GOT3 (cell line): ENCODE measurements at regions not wholly inside any gene's neighbourhood (a gene's known extent, or its start where the extent isn't known, plus 50 kb on each side); places are given as distances from the start of the nearest gene placed in this dataset.

Experiments used
- DNase-seq: peaks from one replicate; lab custom pipeline; 2025; ENCODE audit warnings: mixed read lengths; lab: John Stamatoyannopoulos, UW

DNA sequence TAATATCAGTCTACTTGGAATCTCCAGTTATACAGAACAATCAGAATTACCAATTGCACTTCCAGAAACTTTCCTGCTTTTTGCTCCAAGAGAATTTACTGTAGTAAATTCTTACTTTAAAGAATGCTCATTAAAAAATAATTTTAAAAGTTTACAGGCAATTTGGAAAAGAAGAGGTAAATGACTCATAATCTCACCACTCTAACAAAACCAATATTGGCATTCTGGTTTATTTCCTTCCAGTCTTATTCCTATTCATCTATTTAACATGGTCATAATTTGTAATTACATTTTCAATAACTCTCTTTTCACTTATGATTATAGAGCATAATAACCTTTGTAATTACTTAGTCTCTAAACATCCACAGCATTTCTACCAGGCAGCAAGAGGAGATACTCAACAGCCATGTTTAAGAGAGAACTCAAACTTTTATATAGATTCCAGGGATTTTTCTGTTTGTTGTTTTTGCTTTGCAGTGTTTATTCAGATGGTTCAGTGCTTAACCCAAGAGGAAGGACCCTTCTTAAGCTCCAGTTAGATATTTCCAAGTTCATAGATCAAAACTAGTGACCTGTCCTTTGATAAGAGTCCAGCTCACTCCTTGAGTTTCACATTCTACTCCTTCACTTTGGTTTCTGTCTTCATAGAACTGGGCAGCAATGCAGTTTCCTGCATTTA lies 464.7 kb downstream of the TXNL1 start:
- DNase-seq: no peak

DNA sequence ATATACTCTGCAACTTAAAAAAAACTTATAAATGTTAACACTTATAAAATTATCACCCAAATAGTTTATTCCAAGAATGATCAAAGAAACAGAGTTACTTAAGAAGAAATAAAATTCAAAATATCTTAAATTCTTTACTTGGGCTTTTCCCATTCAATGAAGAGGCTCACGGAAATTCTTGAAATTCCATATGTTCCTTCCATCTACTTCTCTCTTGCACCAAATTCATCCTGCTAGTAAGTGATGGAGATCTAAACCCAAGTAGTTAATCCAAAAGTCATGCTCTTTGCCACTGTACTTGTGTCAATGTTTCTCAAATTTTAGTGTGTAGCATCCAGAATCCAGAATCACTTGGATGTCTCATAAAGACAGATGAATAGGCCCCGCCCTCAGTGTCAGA lies 465.9 kb downstream of the TXNL1 start:
- DNase-seq: no peak

DNA sequence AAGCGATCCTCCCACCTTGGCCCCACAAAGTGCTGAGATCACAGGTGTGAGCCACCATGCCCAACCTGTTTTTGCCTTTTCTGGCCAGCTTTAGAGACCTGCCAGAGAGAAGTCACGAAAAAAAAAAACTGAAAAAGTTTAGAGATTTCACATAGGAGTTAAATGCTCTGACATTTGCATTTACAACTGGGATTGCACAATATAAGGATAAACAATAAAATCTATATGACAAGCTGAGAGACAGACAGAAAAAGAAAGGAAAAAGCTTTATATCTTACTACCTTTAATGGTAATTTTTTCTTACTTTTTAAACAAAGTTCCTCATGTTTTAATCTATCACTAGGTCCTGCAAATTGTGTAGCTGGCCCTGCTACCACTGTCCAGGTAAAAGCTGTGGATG lies 466.5 kb downstream of the TXNL1 start:
- no peak for DNase-seq

DNA sequence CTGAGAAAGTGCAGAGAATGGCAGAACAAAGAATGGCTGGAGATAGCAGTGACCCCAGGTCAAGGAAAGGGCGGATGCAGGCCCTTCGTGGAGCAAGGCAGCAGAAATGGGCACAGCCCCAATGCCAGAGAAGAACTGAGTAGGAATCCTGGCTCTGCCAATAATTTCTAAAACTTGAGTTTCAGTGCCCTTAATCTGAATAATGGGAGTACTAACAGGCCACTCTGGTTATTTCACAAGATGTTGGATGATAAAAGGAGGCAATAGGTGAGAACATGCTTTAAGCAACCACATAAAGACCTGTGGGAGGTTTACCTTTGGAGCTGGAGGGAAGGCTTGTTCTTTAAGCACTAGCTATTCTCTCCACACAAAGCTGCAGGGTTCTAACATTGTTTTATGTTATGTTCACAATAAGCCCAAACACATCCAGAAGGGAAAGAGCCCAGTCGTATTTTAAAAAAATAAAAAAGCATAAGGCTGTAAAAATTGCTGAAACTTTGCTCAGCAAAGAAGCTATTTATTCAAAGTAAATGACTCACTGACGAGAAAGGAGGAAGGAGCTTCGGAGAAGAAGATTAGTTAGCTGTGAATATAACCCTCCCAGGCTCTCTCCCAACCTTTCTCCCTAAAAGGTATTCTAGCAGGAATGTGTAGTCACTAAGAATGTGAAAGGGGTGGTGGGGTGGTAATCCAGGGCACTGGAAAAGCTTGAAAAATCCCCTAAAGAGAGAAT lies 470.2 kb downstream of the TXNL1 start:
- DNase-seq: no peak

DNA sequence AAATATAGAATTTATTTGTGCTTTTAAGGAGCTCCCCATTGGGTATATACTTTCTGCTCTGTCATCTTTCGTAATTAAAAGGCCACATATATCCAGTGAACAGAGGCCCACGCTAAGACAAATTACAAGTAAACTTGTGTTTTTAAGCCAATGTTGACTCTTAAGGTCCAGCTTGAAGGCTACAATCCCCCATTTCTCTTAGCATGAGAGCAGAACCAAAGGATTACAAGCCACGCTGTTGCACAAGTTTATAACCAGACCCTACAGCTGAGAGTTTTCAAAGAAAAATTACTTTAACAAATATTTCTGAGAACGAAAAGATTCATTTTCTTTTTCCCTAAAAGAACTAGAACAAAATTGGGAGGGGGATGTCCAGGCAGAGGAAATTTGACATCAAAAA lies 471.0 kb downstream of the TXNL1 start:
- no peak for DNase-seq

DNA sequence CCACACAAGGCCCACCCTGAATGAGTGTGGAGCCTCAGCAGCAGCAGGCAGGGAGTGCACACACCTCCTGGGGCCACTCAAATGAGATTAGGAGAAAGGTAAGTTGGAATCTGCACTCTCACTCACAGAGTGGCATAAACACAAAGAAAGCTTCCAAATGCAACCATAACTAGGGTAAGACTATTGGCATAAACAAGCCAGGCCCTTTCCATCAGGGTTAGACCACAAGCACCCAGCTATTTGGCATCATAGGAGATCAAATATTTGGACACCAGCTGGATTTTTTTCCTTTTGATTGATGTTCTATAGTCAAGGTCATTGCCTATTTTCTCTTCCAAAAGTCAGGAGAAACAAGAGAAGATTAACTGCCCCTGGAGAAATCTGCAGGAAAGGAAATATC lies 471.5 kb downstream of the TXNL1 start:
- DNase-seq: no peak

DNA sequence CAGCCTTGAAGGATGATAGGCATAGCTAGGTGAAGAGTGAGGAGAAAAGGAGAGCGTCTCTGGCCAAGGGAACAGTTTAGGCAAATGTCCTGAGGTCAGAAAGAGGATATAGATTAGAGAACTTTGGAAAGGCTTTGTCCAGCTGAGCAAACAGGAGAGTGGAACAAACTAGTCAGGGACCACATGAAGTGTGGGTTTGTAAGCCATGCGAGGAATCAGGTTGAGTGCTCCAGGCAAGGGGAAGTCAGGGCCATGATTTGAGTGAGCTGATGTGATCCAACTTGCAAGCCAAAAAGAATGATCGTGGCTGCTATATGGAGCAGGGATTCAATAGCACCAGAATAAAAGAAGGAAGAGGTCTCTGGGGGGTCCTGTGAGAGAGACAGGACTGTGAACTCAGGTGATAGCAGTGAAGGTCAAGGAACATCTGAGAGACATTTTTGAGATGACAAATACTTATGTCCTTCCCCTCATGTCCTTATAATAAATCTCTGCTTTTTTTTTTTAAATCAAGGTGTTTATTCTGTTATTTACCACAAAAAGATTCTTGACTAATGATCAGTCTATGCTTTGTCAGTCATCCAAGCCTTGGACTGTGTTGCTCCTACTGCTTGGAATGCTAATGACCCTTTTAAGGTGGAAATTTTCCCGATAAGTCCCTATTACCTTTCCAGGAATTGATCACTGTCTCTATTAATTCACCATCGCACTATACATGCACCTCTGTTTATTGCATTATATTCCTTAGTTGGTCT lies 472.6 kb downstream of the TXNL1 start:
- no peak for DNase-seq

DNA sequence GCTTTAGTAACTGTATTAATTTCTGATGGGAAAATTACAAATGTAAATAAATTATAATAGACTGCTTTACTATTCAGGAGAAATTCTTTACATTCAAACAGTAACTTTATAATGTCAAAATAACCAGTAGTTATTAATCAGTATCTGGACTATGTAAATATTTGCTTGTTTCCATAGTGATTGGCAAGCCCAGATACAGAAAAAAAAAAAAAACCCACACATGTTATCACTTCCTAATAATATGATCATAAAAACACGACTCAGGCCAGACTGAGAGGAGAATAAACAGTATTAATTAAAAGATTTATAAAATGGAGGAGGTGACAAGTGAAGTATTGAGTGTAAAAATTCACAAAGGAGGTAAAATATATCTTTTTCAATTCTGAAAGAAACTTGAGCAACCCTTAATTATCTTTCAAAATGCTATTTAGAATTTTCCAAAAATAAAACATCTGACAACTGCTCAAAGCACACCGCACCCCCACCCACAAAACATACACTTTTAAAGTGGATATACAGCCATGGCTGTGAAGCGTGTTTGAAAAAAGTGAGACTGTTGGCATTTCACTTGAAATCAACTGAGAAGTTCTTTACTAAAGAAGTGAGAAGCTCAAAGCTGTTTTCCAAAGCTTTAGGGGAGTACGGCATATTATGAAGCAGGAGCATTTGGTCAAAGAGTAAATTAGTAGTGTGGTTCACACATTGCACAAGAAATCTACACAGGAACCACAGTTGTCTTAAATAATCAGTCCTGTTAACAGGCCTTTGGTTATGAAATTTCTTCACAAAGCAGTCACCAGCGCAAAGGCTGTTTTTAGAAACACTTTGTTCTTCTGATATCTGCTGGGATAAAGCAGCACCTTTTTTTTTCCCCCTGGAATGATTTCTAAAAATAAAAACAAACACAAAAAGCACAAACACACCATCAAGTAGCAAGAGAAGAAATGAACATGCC lies 475.8 kb downstream of the TXNL1 start:
- no peak for DNase-seq

DNA sequence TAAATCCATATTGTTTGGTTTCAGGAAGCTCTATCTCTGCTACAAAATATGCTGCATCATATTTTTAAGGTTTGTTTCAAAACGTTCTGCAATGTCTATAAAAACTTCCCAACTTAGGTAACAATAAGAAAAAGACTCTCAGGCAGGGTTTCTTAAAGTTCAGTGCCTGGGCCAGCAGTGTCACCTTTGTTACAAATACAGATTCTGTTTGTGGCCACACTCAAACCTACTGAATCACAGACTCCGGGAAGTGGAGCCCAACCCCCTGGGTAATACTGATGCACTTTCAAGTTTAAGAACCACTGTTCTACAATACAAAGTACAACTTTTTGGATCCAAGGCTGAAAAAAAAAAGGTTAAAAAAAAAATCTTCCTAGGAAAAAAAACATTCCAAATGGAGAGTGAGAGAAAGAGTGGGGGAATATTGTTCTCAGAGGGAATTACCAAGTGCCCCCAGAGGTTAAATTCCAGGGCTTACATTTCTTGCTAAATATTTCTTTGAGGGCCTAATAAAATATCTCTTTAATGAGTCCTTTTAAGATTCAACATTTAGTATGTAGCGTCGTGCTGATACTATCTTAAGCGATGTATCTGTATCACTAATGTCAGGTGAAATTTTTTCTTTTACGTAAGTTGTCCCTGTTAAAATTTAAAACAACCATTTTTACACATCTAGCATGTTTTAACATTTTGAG lies 476.7 kb downstream of the TXNL1 start:
- DNase-seq: no peak

DNA sequence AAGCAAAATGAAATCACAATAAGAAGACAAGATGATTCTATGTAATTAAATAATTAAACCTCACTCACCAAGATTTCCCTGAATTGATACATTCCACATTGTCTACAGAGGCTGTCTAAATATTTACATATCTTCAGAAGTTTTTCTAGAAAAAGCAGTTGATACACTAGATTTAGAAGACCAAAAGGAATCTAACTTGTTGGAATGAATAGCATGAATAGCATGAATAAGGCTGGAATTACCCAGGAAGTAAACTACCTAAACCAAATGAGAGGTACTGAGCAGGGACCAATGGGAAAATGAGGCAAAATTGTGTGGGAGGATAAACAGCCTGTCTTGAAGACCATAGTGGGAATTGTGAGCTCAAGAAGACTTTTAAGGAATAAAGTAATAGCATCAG lies 479.7 kb downstream of the TXNL1 start:
- no peak for DNase-seq

DNA sequence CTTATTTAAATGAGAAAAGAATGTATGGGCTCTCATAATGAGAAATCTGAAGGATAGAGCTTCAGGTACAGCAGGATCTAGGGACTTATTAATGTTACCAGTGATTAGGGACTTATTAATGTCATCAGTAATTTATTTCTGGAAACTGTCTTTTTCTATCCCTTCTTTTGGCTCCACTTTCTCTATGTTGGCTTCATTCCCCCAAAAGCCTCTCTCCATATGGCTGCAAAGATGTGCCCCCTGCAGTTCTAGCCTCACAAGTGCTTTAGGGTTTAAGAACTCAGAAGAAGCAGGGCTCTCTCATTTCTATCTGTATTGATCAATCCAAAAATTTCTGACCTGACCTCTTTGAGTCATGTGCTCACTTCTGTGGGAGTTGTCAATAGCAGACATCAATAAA lies 480.9 kb downstream of the TXNL1 start:
- no peak for DNase-seq

DNA sequence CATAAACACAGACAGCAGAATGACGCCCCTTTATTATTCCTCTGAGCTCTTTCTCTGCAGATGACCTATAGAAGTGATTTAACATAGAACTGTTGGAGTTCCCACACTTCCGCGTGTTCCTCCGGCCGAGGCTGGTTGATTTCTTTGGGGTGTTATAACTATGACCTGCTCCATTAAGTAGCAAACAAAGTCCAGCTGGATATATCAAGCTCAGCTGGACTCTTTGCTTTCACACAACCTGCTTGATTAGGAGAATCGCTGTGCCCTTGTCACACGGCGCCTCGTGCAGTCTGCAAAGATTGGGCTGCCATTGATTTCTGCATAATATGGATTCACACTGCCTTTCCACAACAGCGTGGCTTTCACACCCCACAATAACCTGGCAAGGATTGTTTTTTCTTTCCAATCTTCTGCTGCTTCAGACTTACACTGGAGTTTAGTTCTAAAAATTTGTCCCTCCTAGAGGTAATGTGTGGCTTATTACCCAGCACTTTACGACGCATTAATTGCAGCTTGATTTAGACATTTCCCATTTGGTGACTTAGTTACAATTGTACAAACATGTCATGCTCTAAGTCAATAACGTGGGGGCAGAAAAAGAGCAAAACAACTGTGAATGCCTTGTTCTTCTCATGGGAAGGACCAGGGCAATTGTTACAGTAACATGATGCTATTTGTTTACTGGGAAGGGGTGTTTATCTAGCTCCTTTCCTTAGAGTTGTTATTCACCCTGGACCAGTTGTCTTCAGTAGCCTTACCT lies 485.7 kb downstream of the TXNL1 start:
- DNase-seq: no peak

DNA sequence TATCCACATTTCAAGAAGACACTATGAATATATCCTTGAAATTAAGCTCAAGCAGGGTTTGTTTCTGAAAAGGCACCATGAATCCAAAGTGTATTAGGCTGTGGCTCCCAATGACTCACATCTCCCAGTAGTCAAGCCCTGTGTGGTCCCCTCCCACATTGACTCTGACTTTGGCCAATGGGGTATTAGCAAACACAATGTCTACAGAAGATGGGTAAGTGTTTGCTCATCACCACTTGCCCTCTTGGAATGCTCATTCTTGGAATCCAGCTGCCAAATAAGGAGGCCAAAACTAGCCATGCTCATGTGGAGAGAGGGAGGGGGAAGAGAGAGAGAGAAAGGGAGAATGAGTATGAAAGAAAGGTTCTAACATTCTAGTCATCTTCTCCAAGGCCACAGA lies 490.0 kb downstream of the TXNL1 start:
- no peak for DNase-seq

DNA sequence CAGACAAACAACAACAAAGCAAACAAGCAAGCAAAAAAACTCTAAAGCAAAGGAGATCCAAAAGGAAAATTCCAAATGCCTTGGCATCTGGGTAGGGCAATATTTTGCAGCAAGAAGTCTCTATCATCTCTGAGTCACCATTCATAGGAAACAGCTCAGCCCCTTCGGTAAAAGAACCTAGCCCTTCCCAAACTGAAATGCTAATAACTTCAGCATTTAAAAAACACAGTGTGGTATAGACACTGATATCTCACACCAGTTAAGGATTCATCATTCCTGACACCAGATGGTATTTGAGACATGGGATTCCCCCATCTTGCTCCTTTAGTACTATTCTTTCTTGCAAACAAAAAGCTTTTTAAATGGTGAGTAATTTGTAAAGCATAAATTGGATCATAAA lies 491.8 kb downstream of the TXNL1 start:
- no peak for DNase-seq

DNA sequence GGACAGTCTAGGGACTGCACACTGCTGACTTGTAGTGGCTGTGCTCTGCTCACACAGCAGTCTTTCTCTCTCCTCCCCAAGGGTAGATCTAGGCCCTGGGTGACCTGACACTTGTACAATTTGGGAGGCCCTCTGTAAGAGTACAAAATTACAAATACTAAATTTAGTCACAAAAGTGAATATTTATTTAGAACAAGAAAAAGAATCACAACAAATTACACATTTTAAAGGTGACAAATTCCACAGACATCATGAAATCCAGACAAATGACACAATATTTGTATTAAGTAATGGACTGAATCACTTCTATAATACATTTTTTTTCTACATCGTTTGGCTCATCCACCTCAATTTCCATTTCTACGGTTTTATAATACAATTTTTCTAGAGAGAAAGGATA lies 496.4 kb downstream of the TXNL1 start:
- no peak for DNase-seq

DNA sequence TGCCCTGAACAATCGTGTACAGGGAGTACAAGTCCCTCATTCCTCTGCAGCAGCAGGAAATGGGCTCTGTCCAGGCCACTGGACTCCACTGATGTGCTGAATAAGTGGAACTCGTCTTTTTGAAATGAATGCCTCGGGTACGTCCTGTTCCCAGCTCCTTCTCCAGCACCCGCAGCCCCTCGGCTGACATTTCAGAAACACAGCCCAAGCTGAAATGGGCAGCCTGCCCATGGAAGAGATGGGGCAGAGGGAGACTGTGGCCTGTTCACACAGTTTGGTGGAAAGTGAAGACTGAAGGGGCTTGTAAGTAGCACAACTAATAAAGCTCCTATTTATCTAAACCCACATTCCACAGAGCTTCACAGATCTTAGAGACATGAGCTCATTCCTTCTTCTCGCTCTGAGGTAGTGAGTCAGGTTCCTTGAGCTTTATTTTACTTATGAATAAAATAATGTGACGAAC lies 498.6 kb downstream of the TXNL1 start:
- DNase-seq: no peak

DNA sequence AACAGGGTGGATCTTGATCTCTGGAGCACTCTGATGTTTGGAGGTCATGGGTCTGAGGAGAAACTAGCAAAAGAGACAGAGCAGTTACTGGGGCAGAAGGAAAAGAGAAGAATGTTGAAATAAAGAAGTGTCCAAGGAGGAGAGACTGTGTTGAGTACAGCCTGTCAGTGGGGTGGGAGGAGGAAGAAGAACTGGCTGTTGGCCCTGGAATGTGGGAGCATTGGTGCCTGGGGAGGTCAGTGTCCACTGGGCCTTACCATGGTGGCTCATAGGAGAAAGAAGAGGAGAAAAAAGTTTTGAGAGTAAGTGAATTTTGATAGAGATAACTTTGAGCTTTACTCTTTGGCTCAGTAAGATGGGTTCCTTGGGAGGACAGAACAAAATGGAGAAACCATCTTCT lies 499.0 kb downstream of the TXNL1 start:
- DNase-seq: no peak

DNA sequence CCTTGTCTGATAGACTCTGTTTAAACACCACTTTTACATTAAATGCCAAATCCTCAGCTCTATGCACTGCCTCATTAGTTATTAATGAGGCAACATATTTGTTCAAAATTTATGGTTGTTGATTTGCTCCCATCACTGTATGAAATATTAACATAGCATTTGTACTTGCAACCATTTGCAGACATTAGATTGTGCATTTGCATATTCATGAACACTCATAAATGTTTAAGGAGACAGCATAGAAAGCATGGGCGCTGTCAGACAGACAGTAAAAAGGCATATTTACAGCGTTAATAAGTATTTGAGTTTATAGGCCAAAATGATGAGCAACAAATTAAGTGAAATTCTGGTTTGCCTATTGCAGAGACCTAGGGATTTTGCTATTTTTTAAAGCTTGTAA lies 502.3 kb downstream of the TXNL1 start:
- no peak for DNase-seq

DNA sequence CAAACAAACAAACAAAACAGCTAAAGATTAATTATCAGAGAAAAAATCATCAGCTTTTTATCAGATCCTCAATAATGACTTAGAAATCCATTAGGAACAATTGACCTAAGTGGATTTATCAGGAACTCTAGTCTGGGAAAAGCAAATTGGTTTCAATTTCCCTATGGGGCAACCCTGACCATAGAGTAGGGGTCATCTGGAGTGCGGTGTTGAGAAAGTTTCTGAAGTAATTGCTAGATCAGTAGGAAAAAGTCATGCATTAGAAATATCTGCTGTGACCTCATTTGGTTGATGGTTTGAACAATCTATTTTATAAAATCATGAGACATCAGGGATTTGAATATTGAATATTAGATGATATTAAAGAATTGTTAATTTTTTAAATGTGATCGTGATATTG lies 507.9 kb downstream of the TXNL1 start:
- no peak for DNase-seq

DNA sequence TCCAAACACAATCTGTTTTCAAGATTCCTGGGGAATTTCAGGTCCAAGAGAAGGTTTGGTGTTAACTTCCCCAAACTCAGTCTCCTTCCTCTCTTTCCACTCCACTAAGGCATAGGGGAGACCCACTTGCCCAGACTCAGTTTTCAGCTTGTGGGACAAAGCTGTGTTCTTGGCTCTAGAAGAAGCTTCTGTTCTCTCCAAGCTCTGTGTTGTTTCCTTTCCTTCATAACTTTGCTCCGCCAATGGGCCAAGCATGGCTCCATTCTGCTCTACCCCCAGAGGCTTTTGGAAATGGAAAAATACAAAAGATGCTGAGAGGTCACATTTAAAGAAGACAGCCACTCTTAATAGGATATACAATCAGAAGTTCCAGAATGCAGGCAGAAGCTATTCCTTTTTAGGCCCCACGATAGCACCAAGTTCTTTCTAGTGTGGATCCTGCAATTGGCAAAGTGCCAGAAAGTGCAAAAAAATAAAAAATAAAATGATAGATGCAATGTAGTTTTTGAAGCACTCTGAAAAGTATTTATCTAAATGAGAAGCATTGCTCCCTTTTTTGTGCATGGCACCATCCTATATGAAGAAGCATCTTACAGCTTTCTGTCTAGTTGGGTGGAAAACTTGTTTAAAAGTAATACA lies 510.1 kb downstream of the TXNL1 start:
- DNase-seq: no peak
